Mesodermal cell (in vitro differentiated cells): ENCODE measurements at regions not wholly inside any gene's neighbourhood (a gene's known extent, or its start where the extent isn't known, plus 50 kb on each side); places are given as distances from the start of the nearest gene placed in this dataset.

Experiments used
- H3K27ac ChIP-seq: 2 replicates; pipeline ENCODE4 v1.7.0; 2013; ENCODE audit warnings: mild to moderate bottlenecking, low read depth, low read length, moderate library complexity; ENCODE audit not compliant: severe bottlenecking
- H3K36me3 ChIP-seq: 2 replicates; pipeline ENCODE4 v1.7.1; 2013; ENCODE audit warnings: mild to moderate bottlenecking, low read length, moderate library complexity; ENCODE audit not compliant: control insufficient read depth, insufficient read depth
- H3K4me1 ChIP-seq: one replicate; pipeline ENCODE4 v1.7.1; 2013; ENCODE audit warnings: mild to moderate bottlenecking, low read length; ENCODE audit not compliant: insufficient read depth, control insufficient read depth, poor library complexity, severe bottlenecking
- H3K4me3 ChIP-seq: 2 replicates; pipeline ENCODE4 v1.7.0; 2013; ENCODE audit warnings: low read length, control low read depth, mild to moderate bottlenecking; ENCODE audit not compliant: insufficient read depth, poor library complexity, severe bottlenecking; ENCODE audit errors: extremely low read depth
- H3K9me3 ChIP-seq: 2 replicates; pipeline ENCODE4 v1.7.1; 2013; ENCODE audit warnings: mild to moderate bottlenecking, low read length, moderate library complexity; ENCODE audit not compliant: control insufficient read depth
- WGBS, 2 experiments: methylation state at CpG; one replicate each; pipeline ENCODE4 v1.1.5; 2013; ENCODE audit warnings: missing lambda C conversion rate in 2 of 2; ENCODE audit not compliant: insufficient coverage in 2 of 2; 5-methylcytosine and 5-hydroxymethylcytosine counted together

GRCh38 chr13:104140552-104140951 lies 1074.3 kb upstream of the SLC10A2 start:
- no CpG with 5 or more reads among the region's 2 CpGs for WGBS, 2 experiments
- no peaks in the 10 kb centered on the region for H3K36me3 ChIP-seq
- no peaks in the 10 kb centered on the region for H3K9me3 ChIP-seq

GRCh38 chr13:104137416-104137815 lies 1071.2 kb upstream of the SLC10A2 start:
- 87 to 97% methylated on average over 3 to 4 of the region's 6 CpGs for WGBS, 2 experiments
- H3K4me3 ChIP-seq, result no peak overlapping the region
- no peaks in the 10 kb centered on the region for H3K4me1 ChIP-seq
- no peaks in the 10 kb centered on the region for H3K36me3 ChIP-seq
- no peak overlapping the region for H3K27ac ChIP-seq
- H3K9me3 ChIP-seq, result no peaks in the 10 kb centered on the region

More at GRCh38 chr13:104140552-104140951, 1074.3 kb upstream of the SLC10A2 start:
- H3K27ac ChIP-seq, result no peak overlapping the region
- H3K4me3 ChIP-seq, result no peak overlapping the region
- H3K4me1 ChIP-seq, result peaks cover 3% of the 10 kb centered on the region

- Histone ChIP-seq H3K27ac (no peak overlapping the region), H3K36me3 (no peaks in the 10 kb centered on the region), H3K9me3 (no peaks in the 10 kb centered on the region), H3K4me1 (no peaks in the 10 kb centered on the region), H3K4me3 (no peak overlapping the region)
- 65% methylated on average over 3 of the region's 5 CpGs; no CpG with 5 or more reads in 1 of the 2 experiments for WGBS, 2 experiments
Measured at GRCh38 chr13:104132849-104133248, 1066.6 kb upstream of the SLC10A2 start.

GRCh38 chr13:104114101-104114500 lies 1047.9 kb upstream of the SLC10A2 start:
- no peaks in the 10 kb centered on the region for H3K36me3 ChIP-seq
- no peak overlapping the region for H3K4me3 ChIP-seq
- no peaks in the 10 kb centered on the region for H3K4me1 ChIP-seq
- no peak overlapping the region for H3K27ac ChIP-seq
- 57% methylated on average over 2 of the region's 5 CpGs; no CpG with 5 or more reads in 1 of the 2 experiments for WGBS, 2 experiments
- H3K9me3 ChIP-seq, result no peaks in the 10 kb centered on the region

GRCh38 chr13:104111031-104111430 lies 1044.8 kb upstream of the SLC10A2 start:
- no CpG with 5 or more reads among the region's 1 CpG for WGBS, 2 experiments
- H3K4me3 ChIP-seq, result no peak overlapping the region

GRCh38 chr13:104106705-104107393 lies 1040.6 kb upstream of the SLC10A2 start:
- H3K9me3 ChIP-seq, result no peaks in the 10 kb centered on the region
- H3K36me3 ChIP-seq, result no peaks in the 10 kb centered on the region
- WGBS, 2 experiments, result 81 to 91% methylated on average over 3 to 4 of the region's 9 CpGs
- H3K4me1 ChIP-seq, result no peaks in the 10 kb centered on the region
- H3K27ac ChIP-seq, result no peak overlapping the region
- no peak overlapping the region for H3K4me3 ChIP-seq

More at GRCh38 chr13:104111031-104111430, 1044.8 kb upstream of the SLC10A2 start:
- H3K36me3 ChIP-seq, result no peaks in the 10 kb centered on the region
- H3K27ac ChIP-seq, result no peak overlapping the region
- H3K4me1 ChIP-seq, result no peaks in the 10 kb centered on the region
- no peaks in the 10 kb centered on the region for H3K9me3 ChIP-seq

- WGBS, 2 experiments, result 76 to 84% methylated on average over 3 of the region's 7 CpGs
- no peaks in the 10 kb centered on the region for H3K9me3 ChIP-seq
- H3K36me3 ChIP-seq, result no peaks in the 10 kb centered on the region
- H3K27ac ChIP-seq, result no peak overlapping the region
- no peaks in the 10 kb centered on the region for H3K4me1 ChIP-seq
- no peak overlapping the region for H3K4me3 ChIP-seq
Measured at GRCh38 chr13:104105418-104106355, 1039.5 kb upstream of the SLC10A2 start.

- Histone ChIP-seq H3K36me3 (no peaks in the 10 kb centered on the region), H3K9me3 (no peaks in the 10 kb centered on the region), H3K27ac (no peak overlapping the region), H3K4me1 (no peaks in the 10 kb centered on the region), H3K4me3 (no peak overlapping the region)
Measured at GRCh38 chr13:104099750-104100149, 1033.5 kb upstream of the SLC10A2 start.

- Histone ChIP-seq H3K4me3 (no peak overlapping the region), H3K4me1 (no peaks in the 10 kb centered on the region), H3K36me3 (no peaks in the 10 kb centered on the region), H3K9me3 (no peaks in the 10 kb centered on the region), H3K27ac (no peak overlapping the region)
- WGBS, 2 experiments, result 100% methylated on average over 2 of the region's 4 CpGs
Measured at GRCh38 chr13:104098421-104098820, 1032.2 kb upstream of the SLC10A2 start.

- no peak overlapping the region for H3K27ac ChIP-seq
- H3K9me3 ChIP-seq, result no peaks in the 10 kb centered on the region
- H3K4me1 ChIP-seq, result no peaks in the 10 kb centered on the region
- no peaks in the 10 kb centered on the region for H3K36me3 ChIP-seq
- no peak overlapping the region for H3K4me3 ChIP-seq
- WGBS, 2 experiments, result 84 to 88% methylated on average over 3 to 4 of the region's 5 CpGs
Measured at GRCh38 chr13:104086759-104087158, 1020.5 kb upstream of the SLC10A2 start.
